ENCODE measurements at regions not wholly inside any gene's neighbourhood (a gene's known extent, or its start where the extent isn't known, plus 50 kb on each side); places are given as distances from the start of the nearest gene placed in this dataset.

GRCh38 chr3:34895841-34896240, 743.5 kb upstream of the ARPP21 start:
- TF ChIP-seq CTCF (IDR thresholded peaks at IDR 0.05) (no peak), POLR2A (IDR thresholded peaks at IDR 0.05) (no peak)
